Fibroblast of skin of back (primary cell): ENCODE measurements at regions not wholly inside any gene's neighbourhood (a gene's known extent, or its start where the extent isn't known, plus 50 kb on each side); places are given as distances from the start of the nearest gene placed in this dataset.
"Not testable (repeated sequence)": the region's sequence is repeated elsewhere in the genome, so short reads cannot be mapped to it uniquely, and the experiment has no call there.

Source experiments
- DNase-seq: peaks from one replicate; pipeline ENCODE4 v3.0.0-alpha.2; 2013

GRCh38 chr9:29445751-29446150 is 1872.5 kb upstream of the C9orf72 start:
- DNase-seq: no peak

GRCh38 chr9:29449306-29449705 is 1876.0 kb upstream of the C9orf72 start:
- DNase-seq: no peak

GRCh38 chr9:29450343-29450875 is 1877.1 kb upstream of the C9orf72 start:
- DNase-seq: not testable (repeated sequence)

- peak; percentile 76 for DNase-seq
Measured at GRCh38 chr9:29456940-29457339, 1883.7 kb upstream of the C9orf72 start.

- no peak for DNase-seq
Measured at GRCh38 chr9:29475471-29475870, 1902.2 kb upstream of the C9orf72 start.

GRCh38 chr9:29511680-29512079 is 1938.4 kb upstream of the C9orf72 start:
- no peak for DNase-seq

GRCh38 chr9:29514336-29514735 is 1941.1 kb upstream of the C9orf72 start:
- no peak for DNase-seq

GRCh38 chr9:29514862-29515261 is 1941.6 kb upstream of the C9orf72 start:
- no peak for DNase-seq

- peak; percentile 20 for DNase-seq
Measured at GRCh38 chr9:29548436-29548835, 1975.2 kb upstream of the C9orf72 start.

GRCh38 chr9:29555502-29555901 is 1982.2 kb upstream of the C9orf72 start:
- DNase-seq: no peak

- peak; percentile 88 for DNase-seq
Measured at GRCh38 chr9:29556317-29556716, 1983.0 kb upstream of the C9orf72 start.

GRCh38 chr9:29556746-29557145 is 1983.5 kb upstream of the C9orf72 start:
- DNase-seq: no peak

GRCh38 chr9:29564564-29564963 is 1991.3 kb upstream of the C9orf72 start:
- no peak for DNase-seq

GRCh38 chr9:29575219-29575618 is 2001.9 kb upstream of the C9orf72 start:
- DNase-seq: peak; percentile 17

- no peak for DNase-seq
Measured at GRCh38 chr9:29588361-29588760, 2015.1 kb upstream of the C9orf72 start.

GRCh38 chr9:29609282-29609681 is 2036.0 kb upstream of the C9orf72 start:
- DNase-seq: no peak

- DNase-seq: no peak
Measured at GRCh38 chr9:29613773-29614172, 2040.5 kb upstream of the C9orf72 start.

- DNase-seq: no peak
Measured at GRCh38 chr9:29616844-29617243, 2043.6 kb upstream of the C9orf72 start.

GRCh38 chr9:29625292-29625731 is 2052.0 kb upstream of the C9orf72 start:
- peak; percentile 67 for DNase-seq

GRCh38 chr9:29625931-29626330 is 2052.7 kb upstream of the C9orf72 start:
- DNase-seq: no peak

- DNase-seq: peak; percentile 50
Measured at GRCh38 chr9:29628856-29629255, 2055.6 kb upstream of the C9orf72 start.

GRCh38 chr9:29637471-29638237 is 2064.4 kb upstream of the C9orf72 start:
- DNase-seq: peak; percentile 36

- DNase-seq: no peak
Measured at GRCh38 chr9:29640507-29640906, 2067.2 kb upstream of the C9orf72 start.

- DNase-seq: no peak
Measured at GRCh38 chr9:29644514-29644913, 2071.2 kb upstream of the C9orf72 start.
